H1 (cell line): ENCODE measurements at regions not wholly inside any gene's neighbourhood (a gene's known extent, or its start where the extent isn't known, plus 50 kb on each side); places are given as distances from the start of the nearest gene placed in this dataset.

Source experiments
- CTCF ChIP-seq, 3 experiments: IDR thresholded peaks; 1 replicate in 2 of 3; 2 replicates in 1 of 3; pipeline versions ENCODE4 v1.5.1 to v1.6.1; 2011; ENCODE audit warnings: low read length in 3 of 3, mild to moderate bottlenecking in 3 of 3, inconsistent platforms in 2 of 3, low read depth in 1 of 3, moderate library complexity in 1 of 3; ENCODE audit not compliant: insufficient read depth in 1 of 3; ENCODE audit errors: control extremely low read depth in 1 of 3
- EGR1 ChIP-seq: IDR thresholded peaks from 2 replicates; pipeline ENCODE4 v1.6.1; 2011; ENCODE audit warnings: low read depth, low read length, borderline replicate concordance
- EP300 ChIP-seq, 2 experiments: IDR thresholded peaks; 1 replicate in 1 of 2; 2 replicates in 1 of 2; pipeline ENCODE4 v1.6.1; 2011 to 2012; ENCODE audit warnings: low read depth in 2 of 2, low read length in 2 of 2, mild to moderate bottlenecking in 2 of 2, borderline replicate concordance in 1 of 2, inconsistent platforms in 1 of 2, moderate library complexity in 1 of 2
- HDAC6 ChIP-seq: IDR thresholded peaks from one replicate; pipeline ENCODE4 v1.7.1; 2012; ENCODE audit warnings: low read depth, mild to moderate bottlenecking, inconsistent platforms, low read length, moderate library complexity
- JUND ChIP-seq: IDR thresholded peaks from 2 replicates; pipeline ENCODE4 v1.6.1; 2011; ENCODE audit warnings: mild to moderate bottlenecking, improper control_type of control experiment, low read length
- POLR2AphosphoS5 ChIP-seq: IDR thresholded peaks from 2 replicates; pipeline ENCODE4 v1.6.1; 2011; ENCODE audit warnings: low read depth, low read length
- SP1 ChIP-seq: IDR thresholded peaks from 2 replicates; pipeline ENCODE4 v1.6.1; 2011; ENCODE audit warnings: low read depth, low read length
- USF2 ChIP-seq: IDR thresholded peaks from 2 replicates; pipeline ENCODE4 v1.6.1; 2011; ENCODE audit warnings: low read length, improper control_type of control experiment
- YY1 ChIP-seq: IDR thresholded peaks from 2 replicates; pipeline ENCODE4 v1.6.1; 2011; ENCODE audit warnings: low read depth, mild to moderate bottlenecking, low read length

GRCh38 chr5:148750614-148751013, 75.8 kb upstream of the ADRB2 start:
- TF ChIP-seq HDAC6 (no peak), CTCF (IDR thresholded peaks at IDR 0.05; ENCODE audit: control extremely low read depth in 1 of 3, insufficient read depth in 1 of 3, low read depth in 1 of 3, low read length in 3 of 3) (no peak), SP1 (no peak), EGR1 (no peak), YY1 (no peak), USF2 (no peak), JUND (no peak), POLR2AphosphoS5 (no peak), EP300 (IDR thresholded peaks at IDR 0.05; ENCODE audit: borderline replicate concordance in 1 of 2, low read depth in 2 of 2, low read length in 2 of 2) (no peak)
